IMR-90 (cell line): ENCODE measurements at regions not wholly inside any gene's neighbourhood (a gene's known extent, or its start where the extent isn't known, plus 50 kb on each side); places are given as distances from the start of the nearest gene placed in this dataset.

Source experiments
- BHLHE40 ChIP-seq: fragments of 150-350 bp; IDR thresholded peaks from 2 replicates; pipeline ENCODE4 v1.6.1; 2016; ENCODE audit warnings: mild to moderate bottlenecking, low read depth, low read length
- CEBPB ChIP-seq: IDR thresholded peaks from 2 replicates; pipeline ENCODE4 v1.6.1; 2012; ENCODE audit warnings: low read depth, low read length, improper control_type of control experiment
- FOS ChIP-seq: fragments of 150-350 bp; IDR thresholded peaks from 2 replicates; pipeline ENCODE4 v1.6.1; 2016; ENCODE audit warnings: low read depth, low read length
- MAFK ChIP-seq: IDR thresholded peaks from 2 replicates; pipeline ENCODE4 v1.6.1; 2012; ENCODE audit warnings: low read depth, low read length, improper control_type of control experiment
- MAZ ChIP-seq: IDR thresholded peaks from 2 replicates; pipeline ENCODE4 v1.6.1; 2012; ENCODE audit warnings: low read depth, mild to moderate bottlenecking, low read length, improper control_type of control experiment, moderate library complexity, borderline replicate concordance
- NFE2L2 ChIP-seq: fragments of 150-350 bp; IDR thresholded peaks from 2 replicates; pipeline ENCODE4 v1.6.1; 2016; ENCODE audit warnings: low read depth, mild to moderate bottlenecking, low read length
- POLR2A ChIP-seq: IDR thresholded peaks from 2 replicates; pipeline ENCODE4 v1.6.1; 2012; ENCODE audit warnings: mild to moderate bottlenecking, low read depth, low read length
- RAD21 ChIP-seq: IDR thresholded peaks from 2 replicates; pipeline ENCODE4 v1.6.1; 2012; ENCODE audit warnings: low read length, improper control_type of control experiment
- SMC3 ChIP-seq: fragments of 150-350 bp; IDR thresholded peaks from 2 replicates; pipeline ENCODE4 v1.6.1; 2016; ENCODE audit warnings: low read depth, mild to moderate bottlenecking, antibody characterized with exemption, low read length, moderate library complexity
- TF ChIP-seq, protein P1 (sequence below): fragments of 150-350 bp; IDR thresholded peaks from 2 replicates; pipeline ENCODE4 v1.6.1; 2017; ENCODE audit warnings: mild to moderate bottlenecking, antibody characterized with exemption, low read length, low read depth
- TF ChIP-seq, protein P2 (sequence below): conservative IDR thresholded peaks from 2 replicates; pipeline ENCODE4 v1.5.1; 2012; ENCODE audit warnings: mild to moderate bottlenecking, low read depth, low read length, improper control_type of control experiment

DNA sequence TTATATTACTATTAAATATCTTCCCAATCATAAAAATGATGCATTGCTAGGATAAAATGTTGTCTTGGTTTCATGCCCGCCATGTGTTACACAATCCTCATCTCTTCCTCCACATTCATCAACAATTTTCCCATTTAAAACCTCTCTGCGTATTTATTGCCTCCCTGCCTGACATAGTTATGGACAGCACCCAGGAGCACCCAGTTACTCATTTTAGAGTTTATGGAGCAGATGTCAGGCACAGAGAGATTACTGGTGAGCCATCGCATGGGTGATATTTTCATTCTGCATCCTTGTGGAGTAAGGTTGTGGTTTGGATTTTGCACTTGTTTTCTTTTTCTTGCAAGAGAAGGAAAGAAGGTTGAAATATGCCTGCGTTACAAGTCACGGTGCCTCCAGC lies 116.7 kb upstream of the NPAS2 start:
- TF ChIP-seq, protein P1, sequence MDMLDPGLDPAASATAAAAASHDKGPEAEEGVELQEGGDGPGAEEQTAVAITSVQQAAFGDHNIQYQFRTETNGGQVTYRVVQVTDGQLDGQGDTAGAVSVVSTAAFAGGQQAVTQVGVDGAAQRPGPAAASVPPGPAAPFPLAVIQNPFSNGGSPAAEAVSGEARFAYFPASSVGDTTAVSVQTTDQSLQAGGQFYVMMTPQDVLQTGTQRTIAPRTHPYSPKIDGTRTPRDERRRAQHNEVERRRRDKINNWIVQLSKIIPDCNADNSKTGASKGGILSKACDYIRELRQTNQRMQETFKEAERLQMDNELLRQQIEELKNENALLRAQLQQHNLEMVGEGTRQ = no peak
- TF ChIP-seq, protein P2, sequence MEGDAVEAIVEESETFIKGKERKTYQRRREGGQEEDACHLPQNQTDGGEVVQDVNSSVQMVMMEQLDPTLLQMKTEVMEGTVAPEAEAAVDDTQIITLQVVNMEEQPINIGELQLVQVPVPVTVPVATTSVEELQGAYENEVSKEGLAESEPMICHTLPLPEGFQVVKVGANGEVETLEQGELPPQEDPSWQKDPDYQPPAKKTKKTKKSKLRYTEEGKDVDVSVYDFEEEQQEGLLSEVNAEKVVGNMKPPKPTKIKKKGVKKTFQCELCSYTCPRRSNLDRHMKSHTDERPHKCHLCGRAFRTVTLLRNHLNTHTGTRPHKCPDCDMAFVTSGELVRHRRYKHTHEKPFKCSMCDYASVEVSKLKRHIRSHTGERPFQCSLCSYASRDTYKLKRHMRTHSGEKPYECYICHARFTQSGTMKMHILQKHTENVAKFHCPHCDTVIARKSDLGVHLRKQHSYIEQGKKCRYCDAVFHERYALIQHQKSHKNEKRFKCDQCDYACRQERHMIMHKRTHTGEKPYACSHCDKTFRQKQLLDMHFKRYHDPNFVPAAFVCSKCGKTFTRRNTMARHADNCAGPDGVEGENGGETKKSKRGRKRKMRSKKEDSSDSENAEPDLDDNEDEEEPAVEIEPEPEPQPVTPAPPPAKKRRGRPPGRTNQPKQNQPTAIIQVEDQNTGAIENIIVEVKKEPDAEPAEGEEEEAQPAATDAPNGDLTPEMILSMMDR = no peak
- TF ChIP-seq POLR2A = no peak
- TF ChIP-seq RAD21 = no peak
- TF ChIP-seq FOS = no peak
- TF ChIP-seq BHLHE40 = no peak
- no peak for TF ChIP-seq NFE2L2
- no peak for TF ChIP-seq MAFK
- no peak for TF ChIP-seq SMC3
- no peak for TF ChIP-seq CEBPB
- no peak for TF ChIP-seq MAZ
